ENCODE measurements at regions not wholly inside any gene's neighbourhood (a gene's known extent, or its start where the extent isn't known, plus 50 kb on each side); places are given as distances from the start of the nearest gene placed in this dataset.
A peak's percentile ranks its signal among the peaks of the same experiment; 100 is the strongest.

GRCh38 chr1:229822026-229822425, 196.0 kb downstream of the URB2 start (continued):
- TF ChIP-seq STAT6 (CRISPR knock-in tag; conservative IDR thresholded peaks at IDR 0.05; ENCODE audit: low read depth) (no peak), JAZF1 (CRISPR knock-in tag; IDR thresholded peaks at IDR 0.05) (no peak), EMX1 (CRISPR knock-in tag; IDR thresholded peaks at IDR 0.05) (no peak), TEAD4 (CRISPR knock-in tag; IDR thresholded peaks at IDR 0.05) (no peak), ZNF512 (CRISPR knock-in tag; IDR thresholded peaks at IDR 0.05; ENCODE audit: borderline replicate concordance) (no peak), GTF2I (CRISPR knock-in tag; conservative IDR thresholded peaks at IDR 0.05) (no peak), ZNF396 (CRISPR knock-in tag; IDR thresholded peaks at IDR 0.05; ENCODE audit: borderline replicate concordance) (no peak), ATF3 (CRISPR knock-in tag; conservative IDR thresholded peaks at IDR 0.05) (no peak), ZNF232 (CRISPR knock-in tag; IDR thresholded peaks at IDR 0.05) (no peak), IRF1 (CRISPR knock-in tag; IDR thresholded peaks at IDR 0.05) (no peak), USF1 (CRISPR knock-in tag; IDR thresholded peaks at IDR 0.05) (no peak), MYBL2 (CRISPR knock-in tag; IDR thresholded peaks at IDR 0.05) (no peak), ZBTB21 (CRISPR knock-in tag; IDR thresholded peaks at IDR 0.05; ENCODE audit: borderline replicate concordance) (no peak)
- TF ChIP-seq, protein P1, sequence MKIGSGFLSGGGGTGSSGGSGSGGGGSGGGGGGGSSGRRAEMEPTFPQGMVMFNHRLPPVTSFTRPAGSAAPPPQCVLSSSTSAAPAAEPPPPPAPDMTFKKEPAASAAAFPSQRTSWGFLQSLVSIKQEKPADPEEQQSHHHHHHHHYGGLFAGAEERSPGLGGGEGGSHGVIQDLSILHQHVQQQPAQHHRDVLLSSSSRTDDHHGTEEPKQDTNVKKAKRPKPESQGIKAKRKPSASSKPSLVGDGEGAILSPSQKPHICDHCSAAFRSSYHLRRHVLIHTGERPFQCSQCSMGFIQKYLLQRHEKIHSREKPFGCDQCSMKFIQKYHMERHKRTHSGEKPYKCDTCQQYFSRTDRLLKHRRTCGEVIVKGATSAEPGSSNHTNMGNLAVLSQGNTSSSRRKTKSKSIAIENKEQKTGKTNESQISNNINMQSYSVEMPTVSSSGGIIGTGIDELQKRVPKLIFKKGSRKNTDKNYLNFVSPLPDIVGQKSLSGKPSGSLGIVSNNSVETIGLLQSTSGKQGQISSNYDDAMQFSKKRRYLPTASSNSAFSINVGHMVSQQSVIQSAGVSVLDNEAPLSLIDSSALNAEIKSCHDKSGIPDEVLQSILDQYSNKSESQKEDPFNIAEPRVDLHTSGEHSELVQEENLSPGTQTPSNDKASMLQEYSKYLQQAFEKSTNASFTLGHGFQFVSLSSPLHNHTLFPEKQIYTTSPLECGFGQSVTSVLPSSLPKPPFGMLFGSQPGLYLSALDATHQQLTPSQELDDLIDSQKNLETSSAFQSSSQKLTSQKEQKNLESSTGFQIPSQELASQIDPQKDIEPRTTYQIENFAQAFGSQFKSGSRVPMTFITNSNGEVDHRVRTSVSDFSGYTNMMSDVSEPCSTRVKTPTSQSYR (CRISPR knock-in tag; IDR thresholded peaks at IDR 0.05): no peak

DNA sequence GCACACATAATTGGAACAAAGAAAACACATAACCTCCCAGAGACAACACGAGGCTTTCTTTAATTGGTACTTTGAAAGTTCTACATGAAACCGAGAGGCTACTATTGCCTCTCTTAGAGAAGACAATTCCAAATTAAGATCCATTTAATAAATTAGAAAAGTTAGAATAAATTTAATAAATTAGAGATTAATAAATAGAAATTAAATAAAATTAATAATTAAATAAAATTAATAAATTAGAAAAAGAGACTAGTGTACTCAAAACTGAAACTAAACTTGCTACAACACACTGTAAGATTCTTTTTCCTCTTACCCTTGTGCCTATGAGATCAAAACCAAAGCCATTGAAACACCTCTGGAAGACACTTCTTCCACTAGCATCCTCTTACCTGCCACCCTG, 199.0 kb downstream of the URB2 start:
- Mint-ChIP-seq H3K4me1 (no peaks in the 10 kb centered on the region), H3K27ac (no peak overlapping the region), H3K4me3 (no peak overlapping the region), H3K9me3 (peaks cover 32% of the 10 kb centered on the region), H3K36me3 (peaks cover 16% of the 10 kb centered on the region), H3K27me3 (ENCODE audit: low read depth) (no peaks in the 10 kb centered on the region; the same call in 1 of the 2 replicates)
- no peak for ATAC-seq
- no peak for DNase-seq (ENCODE audit: low spot score)
- ChIA-PET CTCF (no interaction called here), POLR2A (no interaction called here)
- TF ChIP-seq IRF2 (CRISPR knock-in tag; IDR thresholded peaks at IDR 0.05; ENCODE audit: borderline replicate concordance, low read depth): no peak
- TF ChIP-seq HMGA2 (CRISPR knock-in tag; IDR thresholded peaks at IDR 0.05): peak; percentile 91
- no peak for TF ChIP-seq AFF4 (CRISPR knock-in tag; IDR thresholded peaks at IDR 0.05; ENCODE audit: borderline replicate concordance)
- TF ChIP-seq, protein P2, sequence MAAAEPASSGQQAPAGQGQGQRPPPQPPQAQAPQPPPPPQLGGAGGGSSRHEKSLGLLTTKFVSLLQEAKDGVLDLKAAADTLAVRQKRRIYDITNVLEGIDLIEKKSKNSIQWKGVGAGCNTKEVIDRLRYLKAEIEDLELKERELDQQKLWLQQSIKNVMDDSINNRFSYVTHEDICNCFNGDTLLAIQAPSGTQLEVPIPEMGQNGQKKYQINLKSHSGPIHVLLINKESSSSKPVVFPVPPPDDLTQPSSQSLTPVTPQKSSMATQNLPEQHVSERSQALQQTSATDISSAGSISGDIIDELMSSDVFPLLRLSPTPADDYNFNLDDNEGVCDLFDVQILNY (CRISPR knock-in tag; IDR thresholded peaks at IDR 0.05): no peak
- no peak for TF ChIP-seq FOXP1 (CRISPR knock-in tag; IDR thresholded peaks at IDR 0.05; ENCODE audit: borderline replicate concordance)
- no peak for TF ChIP-seq ETV6 (CRISPR knock-in tag; IDR thresholded peaks at IDR 0.05)
- no peak for TF ChIP-seq IRF1 (CRISPR knock-in tag; IDR thresholded peaks at IDR 0.05)
